CD14-positive monocyte (primary cell): ENCODE measurements at regions not wholly inside any gene's neighbourhood (a gene's known extent, or its start where the extent isn't known, plus 50 kb on each side); places are given as distances from the start of the nearest gene placed in this dataset.

ENCODE experiments used
- DNase-seq, 3 donors: peaks; one replicate each; pipeline ENCODE4 v3.0.0-alpha.2; 2011 to 2022
- H2AFZ ChIP-seq: 2 replicates; pipeline ENCODE4 v1.6.0; 2012; ENCODE audit warnings: mild to moderate bottlenecking, low read depth, low read length, inconsistent platforms; ENCODE audit not compliant: insufficient read depth, poor library complexity, severe bottlenecking
- H3K27ac ChIP-seq, 2 donors: 1 replicate in 1 of 2; 2 replicates in 1 of 2; pipeline ENCODE4 v1.5.1; 2012 to 2013; ENCODE audit warnings: low read length in 2 of 2, control low read depth in 1 of 2, inconsistent platforms in 1 of 2, low read depth in 1 of 2, mild to moderate bottlenecking in 1 of 2
- H3K27me3 ChIP-seq, 2 donors: one replicate each; pipeline versions ENCODE4 v1.6.0 to v1.6.1; 2011 to 2013; ENCODE audit warnings: low read length in 2 of 2; ENCODE audit not compliant: control insufficient read depth in 2 of 2, insufficient read depth in 2 of 2
- H3K36me3 ChIP-seq, 2 donors: replicated peaks in 1 of 2; 1 replicate in 1 of 2; 2 replicates in 1 of 2; pipeline versions ENCODE4 v1.5.1 to v1.6.1; 2012 to 2013; ENCODE audit warnings: low read length in 2 of 2, control low read depth in 1 of 2, inconsistent platforms in 1 of 2, mild to moderate bottlenecking in 1 of 2; ENCODE audit not compliant: insufficient read depth in 2 of 2, control insufficient read depth in 1 of 2
- H3K4me1 ChIP-seq, 2 donors: 1 replicate in 1 of 2; 2 replicates in 1 of 2; pipeline versions ENCODE4 v1.5.1 to v1.6.1; 2012 to 2013; ENCODE audit warnings: low read length in 2 of 2, control low read depth in 1 of 2, inconsistent platforms in 1 of 2, mild to moderate bottlenecking in 1 of 2, moderate library complexity in 1 of 2; ENCODE audit not compliant: insufficient read depth in 2 of 2, control insufficient read depth in 1 of 2
- H3K4me2 ChIP-seq: replicated peaks from 2 replicates; pipeline ENCODE3; 2012; ENCODE audit warnings: low read length, moderate library complexity, mild to moderate bottlenecking; ENCODE audit not compliant: poor library complexity, severe bottlenecking; ENCODE audit errors: extremely low read depth
- H3K4me3 ChIP-seq, 3 experiments: fragments of 200-600 bp in 1 of 3; sonication (generic) in 1 of 3; replicated peaks in 1 of 3; 1 replicate in 2 of 3; 2 replicates in 1 of 3; pipeline ENCODE4 v1.5.1; 2011 to 2013; ENCODE audit warnings: low read length in 3 of 3, mild to moderate bottlenecking in 3 of 3, control low read depth in 2 of 3, low read depth in 2 of 3, inconsistent platforms in 1 of 3, moderate library complexity in 1 of 3
- H3K79me2 ChIP-seq: 2 replicates; pipeline ENCODE4 v1.6.0; 2012; ENCODE audit warnings: mild to moderate bottlenecking, control low read depth, inconsistent platforms, low read length, moderate library complexity; ENCODE audit not compliant: insufficient read depth
- H3K9ac ChIP-seq: 2 replicates; pipeline ENCODE4 v1.6.0; 2017; ENCODE audit warnings: low read length, mild to moderate bottlenecking; ENCODE audit not compliant: insufficient read depth, poor library complexity, severe bottlenecking
- H3K9me3 ChIP-seq, 2 donors: replicated peaks in 1 of 2; 1 replicate in 1 of 2; 2 replicates in 1 of 2; pipeline versions ENCODE4 v1.5.1 to v1.6.1; 2012 to 2013; ENCODE audit warnings: low read length in 2 of 2, control low read depth in 1 of 2; ENCODE audit not compliant: control insufficient read depth in 1 of 2, insufficient read depth in 1 of 2
- H4K20me1 ChIP-seq: 2 replicates; pipeline ENCODE4 v1.6.0; 2012; ENCODE audit warnings: mild to moderate bottlenecking, low read length, control low read depth, moderate library complexity; ENCODE audit not compliant: insufficient read depth
- H3K27ac Mint-ChIP-seq, 7 donors: one replicate each; pipeline ENCODE4 v1.8.0; 2020; ENCODE audit warnings: mild to moderate bottlenecking in 7 of 7, mixed read lengths in 7 of 7, moderate library complexity in 6 of 7, inconsistent platforms in 2 of 7
- H3K27me3 Mint-ChIP-seq, 3 donors: one replicate each; pipeline ENCODE4 v1.8.0; 2021 to 2022; ENCODE audit warnings: low read depth in 3 of 3, mild to moderate bottlenecking in 3 of 3, mixed read lengths in 3 of 3, moderate library complexity in 3 of 3, inconsistent platforms in 1 of 3
- H3K36me3 Mint-ChIP-seq, 2 donors: one replicate each; pipeline ENCODE4 v1.8.0; 2020; ENCODE audit warnings: mixed read lengths in 2 of 2, inconsistent platforms in 1 of 2, mild to moderate bottlenecking in 1 of 2
- H3K4me1 Mint-ChIP-seq: one replicate; pipeline ENCODE4 v1.8.0; 2020; ENCODE audit warnings: mild to moderate bottlenecking, mixed read lengths
- H3K4me3 Mint-ChIP-seq, 2 donors: one replicate each; pipeline ENCODE4 v1.8.0; 2020; ENCODE audit warnings: mild to moderate bottlenecking in 2 of 2, mixed read lengths in 2 of 2, moderate library complexity in 1 of 2
- H3K9me3 Mint-ChIP-seq, 7 donors: one replicate each; pipeline ENCODE4 v1.8.0; 2020 to 2022; ENCODE audit warnings: mixed read lengths in 7 of 7, mild to moderate bottlenecking in 6 of 7, moderate library complexity in 6 of 7, inconsistent platforms in 2 of 7
- CTCF ChIP-seq: fragments of 200-600 bp; IDR thresholded peaks from one replicate; pipeline ENCODE4 v1.8.0; 2022; ENCODE audit warnings: antibody characterized with exemption, mild to moderate bottlenecking
- WGBS: methylation state at CpG from one replicate; pipeline ENCODE4 v1.1.5; 2013; ENCODE audit warnings: missing lambda C conversion rate; ENCODE audit not compliant: insufficient coverage; 5-methylcytosine and 5-hydroxymethylcytosine counted together
- intact Hi-C, 2 donors: fragments of 100-400 bp; cut with micrococcal nuclease; formaldehyde crosslinking; loops; one replicate each; pipeline versions ENCODE4 v1.15.0 to v1.15.1; 2023

GRCh38 chr1:193763266-193763665 lies 576.9 kb upstream of the B3GALT2 start:
- no peaks in the 10 kb centered on the region for H3K4me1 Mint-ChIP-seq

GRCh38 chr1:193762236-193762635 lies 575.8 kb upstream of the B3GALT2 start:
- Histone ChIP-seq H2AFZ (no peak overlapping the region), H3K27ac (no peak overlapping the region), H3K36me3 (no peaks in the 10 kb centered on the region), H3K79me2 (no peaks in the 10 kb centered on the region), H3K4me1 (no peaks in the 10 kb centered on the region), H3K9me3 (no peaks in the 10 kb centered on the region), H3K4me2 (no peak overlapping the region), H3K4me3 (no peak overlapping the region), H4K20me1 (no peaks in the 10 kb centered on the region), H3K9ac (no peak overlapping the region), H3K27me3 (no peaks in the 10 kb centered on the region)
- no peak for DNase-seq
- H3K27me3 Mint-ChIP-seq: no peaks in the 10 kb centered on the region
- WGBS: no CpG with 5 or more reads among the region's 4 CpGs
- H3K27ac Mint-ChIP-seq: no peak overlapping the region
- H3K36me3 Mint-ChIP-seq: no peaks in the 10 kb centered on the region
- no peak for TF ChIP-seq CTCF
- H3K4me1 Mint-ChIP-seq: no peaks in the 10 kb centered on the region
- intact Hi-C loops: no loop called here
- no peak overlapping the region for H3K4me3 Mint-ChIP-seq
- no peaks in the 10 kb centered on the region for H3K9me3 Mint-ChIP-seq

More at GRCh38 chr1:193763266-193763665, 576.9 kb upstream of the B3GALT2 start:
- no peak overlapping the region for H3K4me2 ChIP-seq
- intact Hi-C loops: no loop called here
- TF ChIP-seq CTCF: no peak
- no peak overlapping the region for H3K9ac ChIP-seq
- no peak overlapping the region for H2AFZ ChIP-seq
- H3K36me3 ChIP-seq: no peaks in the 10 kb centered on the region
- no peak overlapping the region for H3K4me3 ChIP-seq
- H3K27me3 Mint-ChIP-seq: no peaks in the 10 kb centered on the region
- peaks cover 0 to 1% (median 0%) of the 10 kb centered on the region in 7 donors for H3K9me3 Mint-ChIP-seq
- H3K4me3 Mint-ChIP-seq: no peak overlapping the region
- no peak overlapping the region for H3K27ac ChIP-seq
- no peaks in the 10 kb centered on the region for H4K20me1 ChIP-seq
- no peaks in the 10 kb centered on the region for H3K79me2 ChIP-seq
- no peaks in the 10 kb centered on the region for H3K9me3 ChIP-seq
- H3K36me3 Mint-ChIP-seq: no peaks in the 10 kb centered on the region
- WGBS: no CpG with 5 or more reads among the region's 3 CpGs
- H3K27ac Mint-ChIP-seq: no peak overlapping the region
- no peaks in the 10 kb centered on the region for H3K27me3 ChIP-seq
- H3K4me1 ChIP-seq: no peaks in the 10 kb centered on the region
- DNase-seq: no peak
